ENCODE measurements at regions not wholly inside any gene's neighbourhood (a gene's known extent, or its start where the extent isn't known, plus 50 kb on each side); places are given as distances from the start of the nearest gene placed in this dataset.

DNA sequence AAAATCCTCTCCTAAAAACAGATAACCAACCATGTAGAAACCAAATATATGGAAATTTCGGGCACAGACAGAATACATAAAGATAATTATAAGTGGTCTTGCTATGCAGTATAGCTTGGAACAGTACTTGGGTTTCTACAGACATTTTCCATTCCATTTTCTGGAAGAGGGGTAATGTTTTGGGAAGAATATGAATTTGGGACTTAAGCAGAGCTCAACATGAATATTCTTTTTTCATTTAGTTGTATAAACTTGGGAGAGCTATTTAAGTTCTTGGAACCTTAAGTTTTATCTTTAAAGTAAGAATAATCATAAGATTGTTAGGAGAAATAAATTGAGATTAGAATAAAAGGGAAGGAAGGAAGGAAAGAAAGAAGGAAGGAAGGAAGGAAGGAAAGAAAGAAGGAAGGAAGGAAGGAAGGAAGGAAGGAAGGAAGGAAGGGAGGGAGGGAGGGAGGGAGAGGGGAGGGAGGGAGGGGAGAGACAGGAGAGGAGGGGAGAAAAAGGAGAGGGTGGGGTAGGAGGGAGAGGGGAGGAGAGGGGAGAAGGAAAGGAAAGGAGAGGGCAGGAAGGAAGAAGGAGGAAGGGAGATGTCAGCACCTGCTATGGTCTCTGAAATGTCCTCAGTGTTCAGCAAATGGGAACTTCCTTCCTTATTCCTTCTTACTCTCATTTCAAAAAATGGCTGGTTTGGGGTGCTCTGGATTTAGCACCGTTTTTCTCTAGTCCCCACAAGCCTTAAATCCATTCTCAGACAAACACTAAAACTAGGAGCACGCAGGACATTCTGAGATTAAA is 248.3 kb downstream of the LY86 start:
- DNase-seq = no peak
- no peaks in the 10 kb centered on the region for H3K9me3 Mint-ChIP-seq
- Histone ChIP-seq H3K36me3 (ENCODE audit: control insufficient read depth, insufficient read depth, low read length) (no peaks in the 10 kb centered on the region), H3K4me1 (ENCODE audit: control insufficient read depth, insufficient read depth, low read length) (no peaks in the 10 kb centered on the region), H3K9ac (ENCODE audit: extremely low read depth, low read length, poor library complexity, severe bottlenecking) (no peak overlapping the region), H3K27ac (ENCODE audit: low read depth, low read length) (no peak overlapping the region), H3K9me3 (ENCODE audit: control insufficient read depth, low read length) (no peaks in the 10 kb centered on the region), H3K4me3 (ENCODE audit: low read length) (no peak overlapping the region), H3K27me3 (ENCODE audit: control insufficient read depth, insufficient read depth, low read length, poor library complexity, severe bottlenecking) (peaks cover 16% of the 10 kb centered on the region)
- no peaks in the 10 kb centered on the region for H3K36me3 Mint-ChIP-seq (ENCODE audit: low read depth)
- no peaks in the 10 kb centered on the region for H3K4me1 Mint-ChIP-seq
- H3K4me3 Mint-ChIP-seq = no peak overlapping the region
- WGBS, 2 experiments (ENCODE audit: insufficient coverage in 1 of 2, insufficient read length in 1 of 2) = 85 to 100% methylated on average over 2 to 3 of the region's 3 CpGs
- TF ChIP-seq, protein P1, sequence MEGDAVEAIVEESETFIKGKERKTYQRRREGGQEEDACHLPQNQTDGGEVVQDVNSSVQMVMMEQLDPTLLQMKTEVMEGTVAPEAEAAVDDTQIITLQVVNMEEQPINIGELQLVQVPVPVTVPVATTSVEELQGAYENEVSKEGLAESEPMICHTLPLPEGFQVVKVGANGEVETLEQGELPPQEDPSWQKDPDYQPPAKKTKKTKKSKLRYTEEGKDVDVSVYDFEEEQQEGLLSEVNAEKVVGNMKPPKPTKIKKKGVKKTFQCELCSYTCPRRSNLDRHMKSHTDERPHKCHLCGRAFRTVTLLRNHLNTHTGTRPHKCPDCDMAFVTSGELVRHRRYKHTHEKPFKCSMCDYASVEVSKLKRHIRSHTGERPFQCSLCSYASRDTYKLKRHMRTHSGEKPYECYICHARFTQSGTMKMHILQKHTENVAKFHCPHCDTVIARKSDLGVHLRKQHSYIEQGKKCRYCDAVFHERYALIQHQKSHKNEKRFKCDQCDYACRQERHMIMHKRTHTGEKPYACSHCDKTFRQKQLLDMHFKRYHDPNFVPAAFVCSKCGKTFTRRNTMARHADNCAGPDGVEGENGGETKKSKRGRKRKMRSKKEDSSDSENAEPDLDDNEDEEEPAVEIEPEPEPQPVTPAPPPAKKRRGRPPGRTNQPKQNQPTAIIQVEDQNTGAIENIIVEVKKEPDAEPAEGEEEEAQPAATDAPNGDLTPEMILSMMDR (conservative IDR thresholded peaks at IDR 0.05) = no peak
- H3K27ac Mint-ChIP-seq = no peak overlapping the region
- peaks cover 24% of the 10 kb centered on the region for H3K27me3 Mint-ChIP-seq (ENCODE audit: insufficient read depth)

DNA sequence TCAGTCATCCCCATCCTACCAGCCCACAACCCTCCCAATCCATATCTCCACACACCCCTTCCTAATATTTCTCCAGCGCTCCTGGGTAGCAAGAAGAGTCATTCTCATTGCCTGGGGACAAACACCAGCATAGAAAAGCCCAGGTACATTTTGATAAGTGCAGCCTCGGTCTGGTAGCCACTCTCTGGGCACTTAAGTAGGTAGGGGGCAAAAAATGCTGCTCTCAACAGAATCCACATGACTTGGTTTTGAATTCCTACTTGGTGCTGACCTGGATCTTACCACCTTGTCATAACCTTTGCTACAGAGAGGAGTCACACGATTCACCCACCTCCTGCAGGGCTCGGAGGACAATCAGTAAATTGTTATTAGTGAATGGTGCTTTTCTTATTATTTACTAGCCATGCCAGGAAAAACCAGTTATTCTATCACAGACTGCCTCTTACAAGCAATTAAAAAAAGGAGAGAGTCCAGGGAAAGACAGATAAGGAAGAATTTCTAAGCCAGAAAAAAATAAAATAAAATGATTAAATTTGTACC is 249.1 kb downstream of the LY86 start:
- Mint-ChIP-seq H3K36me3 (ENCODE audit: low read depth) (no peaks in the 10 kb centered on the region), H3K9me3 (no peaks in the 10 kb centered on the region), H3K27me3 (ENCODE audit: insufficient read depth) (peaks cover 32% of the 10 kb centered on the region), H3K27ac (no peak overlapping the region), H3K4me1 (no peaks in the 10 kb centered on the region), H3K4me3 (no peak overlapping the region)
- Histone ChIP-seq H3K4me3 (ENCODE audit: low read length) (no peak overlapping the region), H3K9ac (ENCODE audit: extremely low read depth, low read length, poor library complexity, severe bottlenecking) (no peak overlapping the region), H3K9me3 (ENCODE audit: control insufficient read depth, low read length) (no peaks in the 10 kb centered on the region), H3K36me3 (ENCODE audit: control insufficient read depth, insufficient read depth, low read length) (no peaks in the 10 kb centered on the region), H3K27ac (ENCODE audit: low read depth, low read length) (no peak overlapping the region), H3K27me3 (ENCODE audit: control insufficient read depth, insufficient read depth, low read length, poor library complexity, severe bottlenecking) (peaks cover 24% of the 10 kb centered on the region), H3K4me1 (ENCODE audit: control insufficient read depth, insufficient read depth, low read length) (no peaks in the 10 kb centered on the region)
- TF ChIP-seq, protein P1 (conservative IDR thresholded peaks at IDR 0.05) = no peak
- no peak for DNase-seq
- WGBS, 2 experiments (ENCODE audit: insufficient coverage in 1 of 2, insufficient read length in 1 of 2) = 60 to 91% methylated on average over 1 to 4 of the region's 4 CpGs

DNA sequence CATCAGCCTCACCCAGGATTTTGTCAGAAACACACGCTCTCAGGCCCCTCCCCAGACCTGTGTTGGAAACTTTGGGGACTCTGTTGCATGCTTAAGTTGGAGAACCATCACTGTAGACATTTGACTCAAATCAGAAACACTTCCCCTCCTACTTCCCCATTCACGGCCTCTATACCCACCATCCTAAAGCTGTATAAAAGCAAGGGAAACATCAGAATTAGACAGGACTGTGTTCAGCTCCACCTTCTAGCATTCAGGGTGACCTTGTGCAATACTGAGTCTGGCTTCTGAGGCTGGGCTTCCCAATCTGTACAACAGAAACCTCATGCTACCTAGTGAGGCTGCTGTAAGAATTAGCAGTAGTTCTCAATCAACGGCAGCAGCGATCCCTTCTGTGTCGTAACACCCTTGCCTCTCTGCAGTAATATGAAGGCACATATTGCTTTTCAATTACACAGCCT is 252.3 kb downstream of the LY86 start:
- peaks cover under 1% of the 10 kb centered on the region for H3K9me3 ChIP-seq (ENCODE audit: control insufficient read depth, low read length)
- no peak overlapping the region for H3K27ac Mint-ChIP-seq
- H3K36me3 Mint-ChIP-seq (ENCODE audit: low read depth) = no peaks in the 10 kb centered on the region
- 90 to 97% methylated on average over 5 of the region's 5 CpGs for WGBS, 2 experiments (ENCODE audit: insufficient coverage in 1 of 2, insufficient read length in 1 of 2)
- no peak for DNase-seq
- no peak overlapping the region for H3K27ac ChIP-seq (ENCODE audit: low read depth, low read length)
- no peaks in the 10 kb centered on the region for H3K36me3 ChIP-seq (ENCODE audit: control insufficient read depth, insufficient read depth, low read length)
- TF ChIP-seq, protein P1 (conservative IDR thresholded peaks at IDR 0.05) = no peak
- peaks cover 25% of the 10 kb centered on the region for H3K27me3 ChIP-seq (ENCODE audit: control insufficient read depth, insufficient read depth, low read length, poor library complexity, severe bottlenecking)
- H3K4me1 ChIP-seq (ENCODE audit: control insufficient read depth, insufficient read depth, low read length) = no peaks in the 10 kb centered on the region
- no peak overlapping the region for H3K9ac ChIP-seq (ENCODE audit: extremely low read depth, low read length, poor library complexity, severe bottlenecking)
- H3K9me3 Mint-ChIP-seq = peaks cover 3% of the 10 kb centered on the region
- H3K4me1 Mint-ChIP-seq = peaks cover 5% of the 10 kb centered on the region
- H3K4me3 Mint-ChIP-seq = no peak overlapping the region
- H3K27me3 Mint-ChIP-seq (ENCODE audit: insufficient read depth) = peaks cover 26% of the 10 kb centered on the region
- H3K4me3 ChIP-seq (ENCODE audit: low read length) = no peak overlapping the region
